IMR-90 (cell line): ENCODE measurements at regions not wholly inside any gene's neighbourhood (a gene's known extent, or its start where the extent isn't known, plus 50 kb on each side); places are given as distances from the start of the nearest gene placed in this dataset.
"Not testable (repeated sequence)": the region's sequence is repeated elsewhere in the genome, so short reads cannot be mapped to it uniquely, and the experiment has no call there.

Experiments used
- ATAC-seq: fragments of 200-7000 bp; cut with Tn5 transposase; 2 replicates; pipeline ENCODE4 v1.9.1; 2020; ENCODE audit warnings: low read depth, mild to moderate bottlenecking, moderate library complexity
- BruUV-seq: library from RNA; stranded (reverse); fragments of 400-500 nt; replicated peaks from 2 replicates; lab custom pipeline; 2021; lab: Mats Ljungman, UMichigan
- CTCF ChIA-PET: fragments of 300-600 bp; formaldehyde crosslinking; extraction: SDS; loops from one replicate; lab custom pipeline; 2021; ENCODE audit warnings: antibody characterized with exemption; lab: Yijun Ruan, JAX
- POLR2A ChIA-PET: fragments of 300-600 bp; sonication (Branson Sonifier 250); formaldehyde crosslinking; loops from one replicate; lab custom pipeline; 2022; ENCODE audit warnings: antibody characterized with exemption; ENCODE audit not compliant: unreplicated experiment; lab: Charles Lee
- DNase-seq: peaks from one replicate; pipeline ENCODE4 v3.0.0; 2013
- H2AFZ ChIP-seq: replicated peaks from 2 replicates; pipeline ENCODE3; 2013; ENCODE audit warnings: low read length, mild to moderate bottlenecking; ENCODE audit not compliant: poor library complexity
- H2AK5ac ChIP-seq: 2 replicates; pipeline ENCODE4 v1.6.1; 2013; ENCODE audit warnings: low read depth, low read length, inconsistent platforms
- H2AK9ac ChIP-seq: replicated peaks from 2 replicates; pipeline ENCODE3; 2013; ENCODE audit warnings: mild to moderate bottlenecking, low read depth, low read length, moderate library complexity; ENCODE audit not compliant: poor library complexity
- H2BK120ac ChIP-seq: 2 replicates; pipeline ENCODE4 v1.6.1; 2013; ENCODE audit warnings: low read depth, low read length, inconsistent platforms
- H2BK15ac ChIP-seq: 3 replicates; pipeline ENCODE4 v1.6.1; 2013; ENCODE audit warnings: low read depth, low read length, inconsistent platforms
- H2BK20ac ChIP-seq: 2 replicates; pipeline ENCODE4 v1.6.1; 2013; ENCODE audit warnings: low read depth, mild to moderate bottlenecking, inconsistent platforms, low read length, moderate library complexity
- H2BK5ac ChIP-seq: 2 replicates; pipeline ENCODE4 v1.6.1; 2013; ENCODE audit warnings: mild to moderate bottlenecking, low read depth, low read length, inconsistent platforms; ENCODE audit not compliant: poor library complexity, severe bottlenecking
- H3K14ac ChIP-seq: replicated peaks from 2 replicates; pipeline ENCODE4 v1.6.1; 2013; ENCODE audit warnings: low read depth, low read length, inconsistent platforms
- H3K18ac ChIP-seq: 2 replicates; pipeline ENCODE4 v1.6.1; 2013; ENCODE audit warnings: low read depth, low read length, control low read depth
- H3K23ac ChIP-seq: 2 replicates; pipeline ENCODE4 v1.6.1; 2013; ENCODE audit warnings: low read depth, low read length, inconsistent platforms
- H3K27ac ChIP-seq: 2 replicates; pipeline ENCODE4 v1.5.1; 2013; ENCODE audit warnings: mild to moderate bottlenecking, control low read depth, low read length; ENCODE audit not compliant: insufficient read depth
- H3K27me3 ChIP-seq: 2 replicates; pipeline ENCODE4 v1.6.1; 2013; ENCODE audit warnings: low read length; ENCODE audit not compliant: control insufficient read depth, insufficient read depth
- H3K36me3 ChIP-seq: 2 replicates; pipeline ENCODE4 v1.6.1; 2013; ENCODE audit warnings: low read length, mixed read lengths; ENCODE audit not compliant: control insufficient read depth, insufficient read depth
- H3K4ac ChIP-seq: 2 replicates; pipeline ENCODE4 v1.6.1; 2013; ENCODE audit warnings: low read depth, low read length, inconsistent platforms
- H3K4me1 ChIP-seq: 2 replicates; pipeline ENCODE4 v1.6.1; 2013; ENCODE audit warnings: low read length, mixed read lengths; ENCODE audit not compliant: control insufficient read depth, insufficient read depth
- H3K4me2 ChIP-seq: 2 replicates; pipeline ENCODE4 v1.6.1; 2013; ENCODE audit warnings: low read depth, mild to moderate bottlenecking, control low read depth, low read length, moderate library complexity
- H3K4me3 ChIP-seq: 2 replicates; pipeline ENCODE4 v1.5.1; 2013; ENCODE audit warnings: low read depth, mild to moderate bottlenecking, control low read depth, low read length, moderate library complexity; ENCODE audit not compliant: insufficient read depth
- H3K56ac ChIP-seq: 2 replicates; pipeline ENCODE4 v1.6.1; 2013; ENCODE audit warnings: low read length, inconsistent platforms; ENCODE audit not compliant: insufficient read depth; ENCODE audit errors: extremely low read depth
- H3K79me1 ChIP-seq, 2 experiments: 2 replicates each; pipeline ENCODE4 v1.6.1; 2013; ENCODE audit warnings: low read length in 2 of 2, inconsistent platforms in 1 of 2, low read depth in 1 of 2
- H3K9ac ChIP-seq: 2 replicates; pipeline ENCODE4 v1.6.1; 2013; ENCODE audit warnings: low read depth, low read length, control low read depth
- H3K9me1 ChIP-seq: 2 replicates; pipeline ENCODE4 v1.6.1; 2013; ENCODE audit warnings: low read length, inconsistent platforms; ENCODE audit not compliant: insufficient read depth
- H3K9me3 ChIP-seq: 2 replicates; pipeline ENCODE4 v1.6.1; 2013; ENCODE audit warnings: low read length; ENCODE audit not compliant: control insufficient read depth, insufficient read depth
- H4K20me1 ChIP-seq: 2 replicates; pipeline ENCODE4 v1.6.1; 2013; ENCODE audit warnings: low read length, inconsistent platforms; ENCODE audit not compliant: insufficient read depth
- H4K5ac ChIP-seq: 2 replicates; pipeline ENCODE4 v1.6.1; 2013; ENCODE audit warnings: mild to moderate bottlenecking, low read depth, low read length, control low read depth
- H4K8ac ChIP-seq, 2 experiments: 2 replicates each; pipeline ENCODE4 v1.6.1; 2013; ENCODE audit warnings: low read depth in 2 of 2, low read length in 2 of 2, control low read depth in 1 of 2, inconsistent platforms in 1 of 2
- H4K91ac ChIP-seq: 2 replicates; pipeline ENCODE4 v1.6.1; 2013; ENCODE audit warnings: low read depth, low read length, inconsistent platforms; ENCODE audit not compliant: insufficient read depth
- WGBS, 2 experiments: methylation state at CpG; one replicate each; pipeline versions ENCODE4 v1.1.5 to v1.1.7; 2013; ENCODE audit warnings: missing lambda C conversion rate in 2 of 2; ENCODE audit not compliant: insufficient read length in 1 of 2; ENCODE audit errors: extremely low coverage in 2 of 2; 5-methylcytosine and 5-hydroxymethylcytosine counted together
- dilution Hi-C: fragments of 300-500 bp; cut with HindIII; formaldehyde crosslinking; loops from one replicate; pipeline ENCODE4 v1.14.3; 2018; ENCODE audit warnings: low sequenced_read_pairs; ENCODE audit not compliant: unreplicated experiment
- in situ Hi-C: fragments of 300-500 bp; cut with MboI; formaldehyde crosslinking; loops from 3 replicates; pipeline ENCODE4 v1.14.3; 2019; ENCODE audit warnings: low sequenced_read_pairs, inconsistent platforms, mixed read lengths
- intact Hi-C: fragments of 100-400 bp; cut with micrococcal nuclease; formaldehyde crosslinking; loops from 2 replicates; pipeline ENCODE4 v1.10.0; 2022

GRCh38 chr15:22714358-22715132 lies 71.9 kb upstream of the NIPA1 start:
- H3K4me1 ChIP-seq, H4K91ac ChIP-seq, H3K23ac ChIP-seq, H3K4me3 ChIP-seq, H4K5ac ChIP-seq, H3K9me3 ChIP-seq, H3K18ac ChIP-seq, H2AK5ac ChIP-seq, H2AFZ ChIP-seq, H4K20me1 ChIP-seq, CTCF ChIA-PET, H3K4ac ChIP-seq, H2AK9ac ChIP-seq, BruUV-seq, H4K8ac ChIP-seq, H3K9me1 ChIP-seq, H2BK5ac ChIP-seq, H2BK15ac ChIP-seq, H3K36me3 ChIP-seq, H3K79me1 ChIP-seq, H3K9ac ChIP-seq, H3K27me3 ChIP-seq, DNase-seq, H3K56ac ChIP-seq, dilution Hi-C loops, intact Hi-C loops, H2BK20ac ChIP-seq, H3K27ac ChIP-seq, H3K14ac ChIP-seq, POLR2A ChIA-PET, H3K4me2 ChIP-seq, H2BK120ac ChIP-seq: not testable (repeated sequence)
- in situ Hi-C loops, result loop anchor here (25.0 kb wide), 1 partner anchor 98 kb away; no protein-coding TSS in a partner anchor
- peak; percentile 73 for ATAC-seq
- 2% methylated on average over 13 of the region's 77 CpGs; no CpG with 5 or more reads in 1 of the 2 experiments for WGBS, 2 experiments

GRCh38 chr15:22715133-22715845 lies 71.2 kb upstream of the NIPA1 start:
- H3K14ac ChIP-seq, ATAC-seq, dilution Hi-C loops, H3K36me3 ChIP-seq, H3K79me1 ChIP-seq, H3K4me3 ChIP-seq, H4K8ac ChIP-seq, H4K91ac ChIP-seq, H2AK9ac ChIP-seq, H2BK5ac ChIP-seq, DNase-seq, H2AK5ac ChIP-seq, POLR2A ChIA-PET, H3K9me3 ChIP-seq, intact Hi-C loops, H3K4ac ChIP-seq, H3K27ac ChIP-seq, H3K4me1 ChIP-seq, H3K18ac ChIP-seq, H2BK20ac ChIP-seq, H4K20me1 ChIP-seq, H3K23ac ChIP-seq, H4K5ac ChIP-seq, CTCF ChIA-PET, H3K4me2 ChIP-seq, H2BK120ac ChIP-seq, H3K56ac ChIP-seq, H2BK15ac ChIP-seq, H3K9ac ChIP-seq, H3K9me1 ChIP-seq, BruUV-seq, H3K27me3 ChIP-seq, H2AFZ ChIP-seq: not testable (repeated sequence)
- in situ Hi-C loops, result loop anchor here (25.0 kb wide), 1 partner anchor 97 kb away; no protein-coding TSS in a partner anchor
- WGBS, 2 experiments, result 0% methylated on average over 1 of the region's 32 CpGs; no CpG with 5 or more reads in 1 of the 2 experiments
